ENCODE measurements at regions not wholly inside any gene's neighbourhood (a gene's known extent, or its start where the extent isn't known, plus 50 kb on each side); places are given as distances from the start of the nearest gene placed in this dataset.

- no peak for TF ChIP-seq ZNF274 (IDR thresholded peaks at IDR 0.05; ENCODE audit: low read depth, low read length)
- no peak overlapping the region for H3K4me3 ChIP-seq (ENCODE audit: low read length)
These were observed 192.7 kb upstream of the TANK start for GRCh38 chr2:160967523-160967922.

- no peak for TF ChIP-seq ZNF274 (IDR thresholded peaks at IDR 0.05; ENCODE audit: low read depth, low read length)
- H3K4me3 ChIP-seq (ENCODE audit: low read length): no peak overlapping the region
These were observed 192.0 kb upstream of the TANK start for GRCh38 chr2:160968183-160968582.

GRCh38 chr2:160970052-160970965 is 189.9 kb upstream of the TANK start:
- no peak overlapping the region for H3K4me3 ChIP-seq (ENCODE audit: low read length)
- TF ChIP-seq ZNF274 (IDR thresholded peaks at IDR 0.05; ENCODE audit: low read depth, low read length): no peak

- no peak for TF ChIP-seq ZNF274 (IDR thresholded peaks at IDR 0.05; ENCODE audit: low read depth, low read length)
- H3K4me3 ChIP-seq (ENCODE audit: low read length): no peak overlapping the region
These were observed 186.2 kb upstream of the TANK start for GRCh38 chr2:160973991-160974390.

- no peak for TF ChIP-seq ZNF274 (IDR thresholded peaks at IDR 0.05; ENCODE audit: low read depth, low read length)
- H3K4me3 ChIP-seq (ENCODE audit: low read length): no peak overlapping the region
These were observed 185.4 kb upstream of the TANK start for GRCh38 chr2:160974803-160975202.

- no peak for TF ChIP-seq ZNF274 (IDR thresholded peaks at IDR 0.05; ENCODE audit: low read depth, low read length)
These were observed 183.4 kb upstream of the TANK start for GRCh38 chr2:160976797-160977196.

GRCh38 chr2:160977376-160977775 is 182.9 kb upstream of the TANK start:
- no peak for TF ChIP-seq ZNF274 (IDR thresholded peaks at IDR 0.05; ENCODE audit: low read depth, low read length)
- no peak overlapping the region for H3K4me3 ChIP-seq (ENCODE audit: low read length)

More at GRCh38 chr2:160976797-160977196, 183.4 kb upstream of the TANK start:
- H3K4me3 ChIP-seq (ENCODE audit: low read length): no peak overlapping the region

- H3K4me3 ChIP-seq (ENCODE audit: low read length): no peak overlapping the region
- no peak for TF ChIP-seq ZNF274 (IDR thresholded peaks at IDR 0.05; ENCODE audit: low read depth, low read length)
These were observed 182.4 kb upstream of the TANK start for GRCh38 chr2:160977854-160978253.

GRCh38 chr2:160984426-160985077 is 175.7 kb upstream of the TANK start:
- TF ChIP-seq ZNF274 (IDR thresholded peaks at IDR 0.05; ENCODE audit: low read depth, low read length): no peak

GRCh38 chr2:160989778-160990177 is 170.4 kb upstream of the TANK start:
- TF ChIP-seq ZNF274 (IDR thresholded peaks at IDR 0.05; ENCODE audit: low read depth, low read length): no peak
- no peak overlapping the region for H3K4me3 ChIP-seq (ENCODE audit: low read length)

More at GRCh38 chr2:160984426-160985077, 175.7 kb upstream of the TANK start:
- H3K4me3 ChIP-seq (ENCODE audit: low read length): no peak overlapping the region

GRCh38 chr2:160993654-160994061 is 166.6 kb upstream of the TANK start:
- no peak for TF ChIP-seq ZNF274 (IDR thresholded peaks at IDR 0.05; ENCODE audit: low read depth, low read length)
- no peak overlapping the region for H3K4me3 ChIP-seq (ENCODE audit: low read length)

GRCh38 chr2:160994141-160995002 is 165.9 kb upstream of the TANK start:
- TF ChIP-seq ZNF274 (IDR thresholded peaks at IDR 0.05; ENCODE audit: low read depth, low read length): no peak
- no peak overlapping the region for H3K4me3 ChIP-seq (ENCODE audit: low read length)

- no peak for TF ChIP-seq ZNF274 (IDR thresholded peaks at IDR 0.05; ENCODE audit: low read depth, low read length)
- no peak overlapping the region for H3K4me3 ChIP-seq (ENCODE audit: low read length)
These were observed 163.6 kb upstream of the TANK start for GRCh38 chr2:160996584-160996983.

- no peak overlapping the region for H3K4me3 ChIP-seq (ENCODE audit: low read length)
- no peak for TF ChIP-seq ZNF274 (IDR thresholded peaks at IDR 0.05; ENCODE audit: low read depth, low read length)
These were observed 155.8 kb upstream of the TANK start for GRCh38 chr2:161004379-161004778.
